ENCODE measurements at regions not wholly inside any gene's neighbourhood (a gene's known extent, or its start where the extent isn't known, plus 50 kb on each side); places are given as distances from the start of the nearest gene placed in this dataset.

- no peak for TF ChIP-seq EZH2 (IDR thresholded peaks at IDR 0.05; ENCODE audit: borderline replicate concordance, insufficient read depth, low read depth, low read length, poor library complexity, severe bottlenecking)
- TF ChIP-seq, protein P1, sequence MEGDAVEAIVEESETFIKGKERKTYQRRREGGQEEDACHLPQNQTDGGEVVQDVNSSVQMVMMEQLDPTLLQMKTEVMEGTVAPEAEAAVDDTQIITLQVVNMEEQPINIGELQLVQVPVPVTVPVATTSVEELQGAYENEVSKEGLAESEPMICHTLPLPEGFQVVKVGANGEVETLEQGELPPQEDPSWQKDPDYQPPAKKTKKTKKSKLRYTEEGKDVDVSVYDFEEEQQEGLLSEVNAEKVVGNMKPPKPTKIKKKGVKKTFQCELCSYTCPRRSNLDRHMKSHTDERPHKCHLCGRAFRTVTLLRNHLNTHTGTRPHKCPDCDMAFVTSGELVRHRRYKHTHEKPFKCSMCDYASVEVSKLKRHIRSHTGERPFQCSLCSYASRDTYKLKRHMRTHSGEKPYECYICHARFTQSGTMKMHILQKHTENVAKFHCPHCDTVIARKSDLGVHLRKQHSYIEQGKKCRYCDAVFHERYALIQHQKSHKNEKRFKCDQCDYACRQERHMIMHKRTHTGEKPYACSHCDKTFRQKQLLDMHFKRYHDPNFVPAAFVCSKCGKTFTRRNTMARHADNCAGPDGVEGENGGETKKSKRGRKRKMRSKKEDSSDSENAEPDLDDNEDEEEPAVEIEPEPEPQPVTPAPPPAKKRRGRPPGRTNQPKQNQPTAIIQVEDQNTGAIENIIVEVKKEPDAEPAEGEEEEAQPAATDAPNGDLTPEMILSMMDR (IDR thresholded peaks at IDR 0.05): no peak
- H3K4me1 ChIP-seq (ENCODE audit: control insufficient read depth in 2 of 2, insufficient read depth in 2 of 2, low read length in 2 of 2): no peaks in the 10 kb centered on the region
- ChIA-PET POLR2A (no interaction called here), CTCF (no interaction called here)
- H3K36me3 ChIP-seq (replicated peaks in 1 of 2; ENCODE audit: control extremely low read depth in 1 of 2, control insufficient read depth in 1 of 2, extremely low read depth in 1 of 2, insufficient read depth in 2 of 2, low read length in 1 of 2): no peaks in the 10 kb centered on the region
- Mint-ChIP-seq H3K4me1 (no peaks in the 10 kb centered on the region), H3K4me3 (no peak overlapping the region), H3K27ac (no peak overlapping the region), H3K9me3 (ENCODE audit: insufficient read depth) (no peaks in the 10 kb centered on the region), H3K27me3 (peaks cover 6% of the 10 kb centered on the region)
- H3K27ac ChIP-seq (ENCODE audit: low read length in 2 of 2): no peak overlapping the region
- no peak overlapping the region for H3K9ac ChIP-seq (ENCODE audit: low read length)
- H4K20me1 ChIP-seq (ENCODE audit: control insufficient read depth, insufficient read depth, low read length, poor library complexity, severe bottlenecking): no peaks in the 10 kb centered on the region
- H3K27me3 ChIP-seq (replicated peaks in 1 of 4; ENCODE audit: control extremely low read depth in 1 of 4, control insufficient read depth in 3 of 4, insufficient read depth in 4 of 4, low read length in 3 of 4): peaks cover 0 to 8% (median 0%) of the 10 kb centered on the region in 4 experiments
- DNase-seq: no peak
- intact Hi-C loops (cut with micrococcal nuclease): no loop called here
- H3K9me3 ChIP-seq (ENCODE audit: control extremely low read depth in 1 of 3, control insufficient read depth in 2 of 3, insufficient read depth in 1 of 3, low read length in 2 of 3): peaks cover 0 to 27% (median 0%) of the 10 kb centered on the region in 3 donors
- no peak overlapping the region for H2AFZ ChIP-seq (ENCODE audit: insufficient read depth, low read depth, low read length, poor library complexity, severe bottlenecking)
- H3K79me2 ChIP-seq (ENCODE audit: control insufficient read depth, insufficient read depth, low read length): no peaks in the 10 kb centered on the region
- H3K4me3 ChIP-seq (ENCODE audit: control extremely low read depth in 1 of 5, extremely low read depth in 1 of 5, insufficient read depth in 1 of 5, low read depth in 2 of 5, low read length in 4 of 5): no peak overlapping the region
- ATAC-seq (ENCODE audit: low read depth): no peak
- WGBS (ENCODE audit: insufficient coverage): 62% methylated on average over 15 of the region's 15 CpGs
- H3K4me2 ChIP-seq (replicated peaks; ENCODE audit: low read depth, low read length, poor library complexity, severe bottlenecking): no peak overlapping the region
These were observed 395.5 kb upstream of the IRX1 start for GRCh38 chr5:3199962-3200755.

- Histone ChIP-seq H3K9ac (ENCODE audit: low read length) (no peak overlapping the region), H4K20me1 (ENCODE audit: control insufficient read depth, insufficient read depth, low read length, poor library complexity, severe bottlenecking) (no peaks in the 10 kb centered on the region), H3K79me2 (ENCODE audit: control insufficient read depth, insufficient read depth, low read length) (no peaks in the 10 kb centered on the region), H3K4me1 (ENCODE audit: control insufficient read depth in 2 of 2, insufficient read depth in 2 of 2, low read length in 2 of 2) (no peaks in the 10 kb centered on the region), H3K4me3 (ENCODE audit: control extremely low read depth in 1 of 5, extremely low read depth in 1 of 5, insufficient read depth in 1 of 5, low read depth in 2 of 5, low read length in 4 of 5) (no peak overlapping the region), H3K27ac (ENCODE audit: low read length in 2 of 2) (no peak overlapping the region), H3K36me3 (replicated peaks in 1 of 2; ENCODE audit: control extremely low read depth in 1 of 2, control insufficient read depth in 1 of 2, extremely low read depth in 1 of 2, insufficient read depth in 2 of 2, low read length in 1 of 2) (no peaks in the 10 kb centered on the region), H3K27me3 (replicated peaks in 1 of 4; ENCODE audit: control extremely low read depth in 1 of 4, control insufficient read depth in 3 of 4, insufficient read depth in 4 of 4, low read length in 3 of 4) (peaks cover 0 to 8% (median 0%) of the 10 kb centered on the region in 4 experiments), H3K4me2 (replicated peaks; ENCODE audit: low read depth, low read length, poor library complexity, severe bottlenecking) (no peak overlapping the region), H2AFZ (ENCODE audit: insufficient read depth, low read depth, low read length, poor library complexity, severe bottlenecking) (no peak overlapping the region), H3K9me3 (ENCODE audit: control extremely low read depth in 1 of 3, control insufficient read depth in 2 of 3, insufficient read depth in 1 of 3, low read length in 2 of 3) (peaks cover 0 to 26% (median 0%) of the 10 kb centered on the region in 3 donors)
- H3K27ac Mint-ChIP-seq: no peak overlapping the region
- H3K9me3 Mint-ChIP-seq (ENCODE audit: insufficient read depth): no peaks in the 10 kb centered on the region
- intact Hi-C loops (cut with micrococcal nuclease): no loop called here
- ChIA-PET POLR2A (no interaction called here), CTCF (no interaction called here)
- H3K27me3 Mint-ChIP-seq: peaks cover 6% of the 10 kb centered on the region
- H3K4me3 Mint-ChIP-seq: no peak overlapping the region
- no peak for ATAC-seq (ENCODE audit: low read depth)
- no peaks in the 10 kb centered on the region for H3K4me1 Mint-ChIP-seq
- WGBS (ENCODE audit: insufficient coverage): 50% methylated on average over 5 of the region's 7 CpGs
- no peak for DNase-seq
- TF ChIP-seq, protein P1 (IDR thresholded peaks at IDR 0.05): no peak
- no peak for TF ChIP-seq EZH2 (IDR thresholded peaks at IDR 0.05; ENCODE audit: borderline replicate concordance, insufficient read depth, low read depth, low read length, poor library complexity, severe bottlenecking)
These were observed 397.6 kb upstream of the IRX1 start for GRCh38 chr5:3198074-3198449.
